ENCODE measurements at regions not wholly inside any gene's neighbourhood (a gene's known extent, or its start where the extent isn't known, plus 50 kb on each side); places are given as distances from the start of the nearest gene placed in this dataset.
A peak's percentile ranks its signal among the peaks of the same experiment; 100 is the strongest.

DNA sequence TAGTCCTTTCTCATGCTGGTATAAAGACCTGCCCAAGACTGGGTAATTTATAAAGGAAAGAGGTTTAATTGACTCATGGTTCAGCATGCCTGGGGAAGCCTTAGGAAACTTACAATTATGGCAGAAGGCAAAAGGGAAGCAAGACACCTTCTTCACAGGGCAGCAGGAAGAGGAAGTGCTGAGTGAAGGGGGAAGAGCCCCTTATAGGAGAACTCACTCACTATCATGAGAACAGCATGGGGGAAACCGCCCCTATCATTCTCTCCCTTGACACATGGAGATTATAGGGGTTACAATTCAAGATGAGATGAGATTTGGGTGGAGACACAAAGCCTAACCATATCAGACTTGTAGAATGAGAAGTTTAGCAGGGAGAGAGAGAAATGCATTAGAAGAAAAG is 373.3 kb upstream of the DIAPH2 start:
- ChIA-PET CTCF (no interaction called here), POLR2A (no interaction called here)
- DNase-seq (ENCODE audit: low read depth, low spot score) = no peak
- TF ChIP-seq, protein P1, sequence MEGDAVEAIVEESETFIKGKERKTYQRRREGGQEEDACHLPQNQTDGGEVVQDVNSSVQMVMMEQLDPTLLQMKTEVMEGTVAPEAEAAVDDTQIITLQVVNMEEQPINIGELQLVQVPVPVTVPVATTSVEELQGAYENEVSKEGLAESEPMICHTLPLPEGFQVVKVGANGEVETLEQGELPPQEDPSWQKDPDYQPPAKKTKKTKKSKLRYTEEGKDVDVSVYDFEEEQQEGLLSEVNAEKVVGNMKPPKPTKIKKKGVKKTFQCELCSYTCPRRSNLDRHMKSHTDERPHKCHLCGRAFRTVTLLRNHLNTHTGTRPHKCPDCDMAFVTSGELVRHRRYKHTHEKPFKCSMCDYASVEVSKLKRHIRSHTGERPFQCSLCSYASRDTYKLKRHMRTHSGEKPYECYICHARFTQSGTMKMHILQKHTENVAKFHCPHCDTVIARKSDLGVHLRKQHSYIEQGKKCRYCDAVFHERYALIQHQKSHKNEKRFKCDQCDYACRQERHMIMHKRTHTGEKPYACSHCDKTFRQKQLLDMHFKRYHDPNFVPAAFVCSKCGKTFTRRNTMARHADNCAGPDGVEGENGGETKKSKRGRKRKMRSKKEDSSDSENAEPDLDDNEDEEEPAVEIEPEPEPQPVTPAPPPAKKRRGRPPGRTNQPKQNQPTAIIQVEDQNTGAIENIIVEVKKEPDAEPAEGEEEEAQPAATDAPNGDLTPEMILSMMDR (IDR thresholded peaks at IDR 0.05; ENCODE audit: insufficient read depth, low read length, missing control alignments) = no peak
- no peak overlapping the region for H3K4me3 ChIP-seq (ENCODE audit: low read depth, low read length)

DNA sequence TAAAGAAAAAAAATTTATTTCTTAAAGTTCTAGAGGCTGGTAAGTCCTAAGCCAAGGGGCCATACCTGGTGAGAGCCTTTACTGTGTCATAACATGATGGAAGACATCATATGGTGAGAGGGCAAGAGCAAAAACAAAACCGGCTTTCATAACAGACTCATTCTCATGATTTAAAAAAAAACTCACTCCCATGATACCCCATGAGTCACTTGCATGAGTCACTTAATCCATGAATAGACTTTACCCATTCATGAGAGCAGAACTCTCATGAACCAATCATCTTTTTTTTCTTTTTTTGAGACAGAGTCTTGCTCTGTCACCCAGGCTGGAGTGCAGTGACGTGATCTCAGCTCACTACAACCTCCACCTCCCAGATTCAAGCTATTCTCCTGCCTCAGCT is 369.7 kb upstream of the DIAPH2 start:
- CTCF ChIA-PET = no interaction called here
- DNase-seq (ENCODE audit: low read depth, low spot score) = no peak
- TF ChIP-seq, protein P1 (IDR thresholded peaks at IDR 0.05; ENCODE audit: insufficient read depth, low read length, missing control alignments) = no peak
- POLR2A ChIA-PET = no interaction called here
- no peak overlapping the region for H3K4me3 ChIP-seq (ENCODE audit: low read depth, low read length)

DNA sequence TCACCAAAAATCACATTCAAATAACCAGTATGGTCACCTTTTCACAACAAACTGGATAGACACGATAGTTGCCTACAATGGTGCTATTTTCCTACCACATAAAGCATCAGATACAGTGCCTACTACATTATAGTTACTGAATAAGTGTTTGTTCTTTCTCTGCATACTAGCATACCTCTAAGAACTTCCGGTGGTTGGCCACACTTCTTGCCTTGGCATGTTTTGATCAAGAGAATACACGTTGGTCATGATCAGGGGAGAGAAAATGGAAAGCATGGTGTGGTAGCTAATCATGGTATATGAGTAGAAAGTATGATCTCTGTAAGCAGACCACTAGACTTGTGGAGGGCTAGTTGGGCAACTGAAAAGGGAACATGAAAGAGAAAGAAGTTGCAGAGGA is 322.8 kb upstream of the DIAPH2 start:
- no peak for DNase-seq (ENCODE audit: low read depth, low spot score)
- POLR2A ChIA-PET = no interaction called here
- H3K4me3 ChIP-seq (ENCODE audit: low read depth, low read length) = no peak overlapping the region
- TF ChIP-seq, protein P1 (IDR thresholded peaks at IDR 0.05; ENCODE audit: insufficient read depth, low read length, missing control alignments) = no peak
- CTCF ChIA-PET = no interaction called here

DNA sequence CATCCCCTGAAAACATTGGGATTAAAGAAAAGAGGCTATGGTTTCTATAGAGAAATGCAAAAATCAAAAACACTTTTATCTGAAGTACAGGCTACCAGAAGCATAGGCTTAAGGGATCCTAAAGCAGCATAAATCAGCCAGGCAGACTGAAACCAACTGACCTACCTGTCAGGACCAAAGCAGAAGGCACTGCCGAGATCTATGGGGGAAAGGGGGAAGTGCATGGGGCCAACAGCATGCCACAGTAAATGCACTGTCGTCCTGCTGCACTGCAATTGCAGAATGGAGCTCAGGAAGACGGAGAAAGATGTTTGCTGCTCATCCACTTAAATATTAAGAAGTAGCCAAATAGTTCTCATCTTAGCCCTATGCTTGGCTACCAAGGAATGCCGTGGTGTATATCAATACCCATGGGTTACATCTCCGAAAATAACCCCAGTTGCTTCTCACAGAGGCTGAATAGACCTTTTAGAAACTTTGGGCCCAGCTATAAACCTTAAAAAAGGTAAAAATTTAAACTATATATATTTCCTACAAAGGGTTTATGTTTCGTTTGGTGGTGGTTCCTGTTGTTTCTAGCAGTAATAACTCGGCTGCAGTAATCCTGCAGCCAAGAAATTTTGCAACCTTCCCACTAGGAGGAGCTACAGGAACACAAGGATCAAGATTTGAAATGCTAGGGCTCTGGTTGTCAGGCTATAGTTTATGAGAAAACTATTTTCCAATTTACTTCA is 312.2 kb upstream of the DIAPH2 start:
- peak; percentile 12 for DNase-seq (ENCODE audit: low read depth, low spot score)

DNA sequence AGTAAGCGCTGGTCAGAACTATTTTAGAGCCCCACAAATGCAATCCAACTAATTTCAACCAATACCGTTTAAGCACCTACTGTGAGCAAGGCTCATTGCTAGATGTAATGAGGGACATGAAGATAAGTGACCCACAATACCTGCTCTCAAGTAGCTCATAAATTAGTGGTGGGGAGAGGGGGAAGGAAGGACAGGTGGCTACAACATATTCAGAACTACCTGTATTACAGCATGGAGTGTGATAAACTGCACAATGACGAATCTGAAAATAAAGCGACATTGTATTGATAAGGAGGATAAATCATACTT is 311.6 kb upstream of the DIAPH2 start:
- TF ChIP-seq, protein P1 (IDR thresholded peaks at IDR 0.05; ENCODE audit: insufficient read depth, low read length, missing control alignments) = no peak
- ChIA-PET POLR2A (no interaction called here), CTCF (interaction anchor here (0.6 to 1.4 kb wide), 10 partner anchors 12 to 1315 kb away, joined by 3 to 9 read pairs (median 3); no protein-coding TSS in a partner anchor)
- DNase-seq (ENCODE audit: low read depth, low spot score) = no peak
- H3K4me3 ChIP-seq (ENCODE audit: low read depth, low read length) = no peak overlapping the region

More for the DNA sequence above, 312.2 kb upstream of the DIAPH2 start:
- POLR2A ChIA-PET = no interaction called here
- no peak overlapping the region for H3K4me3 ChIP-seq (ENCODE audit: low read depth, low read length)
- TF ChIP-seq, protein P1 (IDR thresholded peaks at IDR 0.05; ENCODE audit: insufficient read depth, low read length, missing control alignments) = peak; percentile 50
- CTCF ChIA-PET = interaction anchor here (0.8 to 1.4 kb wide), 9 partner anchors 11 to 414 kb away, joined by 3 to 9 read pairs (median 3); no protein-coding TSS in a partner anchor

DNA sequence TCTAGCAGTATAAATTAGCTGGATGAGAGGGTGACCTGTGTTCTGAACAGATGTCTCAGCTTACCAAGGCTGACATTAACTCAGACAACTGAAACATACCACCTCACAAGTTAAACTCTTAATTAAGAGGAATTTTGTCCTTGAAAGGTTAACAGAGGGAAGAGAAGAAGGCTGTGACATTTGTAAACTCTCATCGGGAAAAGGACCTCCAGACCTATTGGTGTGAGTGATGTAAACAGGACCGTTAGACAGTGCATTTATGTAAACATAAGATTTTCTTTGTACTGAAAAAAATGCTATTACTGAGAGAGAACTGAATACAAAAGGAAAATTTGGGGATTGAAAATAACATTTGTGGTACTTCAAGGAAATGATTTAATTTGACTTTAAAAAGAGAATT is 308.4 kb upstream of the DIAPH2 start:
- ChIA-PET CTCF (no interaction called here), POLR2A (no interaction called here)
- TF ChIP-seq, protein P1 (IDR thresholded peaks at IDR 0.05; ENCODE audit: insufficient read depth, low read length, missing control alignments) = no peak
- H3K4me3 ChIP-seq (ENCODE audit: low read depth, low read length) = no peak overlapping the region
- DNase-seq (ENCODE audit: low read depth, low spot score) = no peak
